Loucy (cell line): ENCODE measurements at regions not wholly inside any gene's neighbourhood (a gene's known extent, or its start where the extent isn't known, plus 50 kb on each side); places are given as distances from the start of the nearest gene placed in this dataset.

ENCODE experiments used
- CTCF ChIP-seq: fragments of 200-600 bp; sonication (generic); conservative IDR thresholded peaks from 2 replicates; pipeline ENCODE4 v1.5.1; 2014; ENCODE audit warnings: mild to moderate bottlenecking, antibody characterized with exemption, low read length
- EZH2phosphoT487 ChIP-seq: fragments of 200-600 bp; IDR thresholded peaks from 2 replicates; pipeline ENCODE4 v1.6.1; 2018; ENCODE audit warnings: antibody characterized with exemption, mild to moderate bottlenecking, moderate library complexity, borderline replicate concordance

- TF ChIP-seq CTCF (no peak), EZH2phosphoT487 (no peak)
These were observed 275.1 kb downstream of the C4orf33 start for GRCh38 chr4:129371065-129371464.
